HUES48 (cell line): ENCODE measurements at regions not wholly inside any gene's neighbourhood (a gene's known extent, or its start where the extent isn't known, plus 50 kb on each side); places are given as distances from the start of the nearest gene placed in this dataset.

Source experiments
- H3K27ac ChIP-seq: one replicate; pipeline ENCODE4 v1.7.0; 2013; ENCODE audit warnings: low read depth, low read length, inconsistent platforms
- H3K27me3 ChIP-seq: 2 replicates; pipeline ENCODE4 v1.6.1; 2013; ENCODE audit warnings: mild to moderate bottlenecking, low read length; ENCODE audit not compliant: control insufficient read depth, insufficient read depth
- H3K36me3 ChIP-seq: 2 replicates; pipeline ENCODE4 v1.6.1; 2013; ENCODE audit warnings: low read length; ENCODE audit not compliant: control insufficient read depth, insufficient read depth
- H3K4me1 ChIP-seq: 2 replicates; pipeline ENCODE4 v1.6.1; 2013; ENCODE audit warnings: mild to moderate bottlenecking, low read length; ENCODE audit not compliant: control insufficient read depth, insufficient read depth
- H3K4me3 ChIP-seq: 2 replicates; pipeline ENCODE4 v1.5.1; 2013; ENCODE audit warnings: mild to moderate bottlenecking, low read depth, low read length
- H3K9ac ChIP-seq: 2 replicates; pipeline ENCODE4 v1.6.1; 2013; ENCODE audit warnings: mild to moderate bottlenecking, low read depth, low read length, moderate library complexity
- H3K9me3 ChIP-seq: 2 replicates; pipeline ENCODE4 v1.6.1; 2013; ENCODE audit warnings: low read length; ENCODE audit not compliant: control insufficient read depth, insufficient read depth

DNA sequence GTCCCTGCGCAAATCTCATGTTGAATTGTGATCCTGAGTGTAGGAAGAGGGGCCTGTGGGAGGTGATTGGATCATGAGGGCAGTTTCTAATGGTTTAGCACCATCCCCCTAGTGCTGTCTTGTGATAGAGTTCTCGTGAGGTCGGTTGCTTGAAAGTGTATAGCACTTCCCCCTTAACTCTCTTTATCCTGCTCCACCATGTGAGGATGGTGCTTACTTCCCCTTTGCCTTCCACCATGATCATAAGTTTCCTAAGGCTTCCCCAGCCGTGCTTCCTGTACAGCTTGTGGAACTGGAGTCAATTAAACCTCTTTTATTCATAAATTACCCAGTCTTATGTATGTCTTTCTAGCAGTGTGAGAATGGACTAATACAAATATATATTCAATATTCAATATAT, 303.7 kb upstream of the SEL1L start:
- Histone ChIP-seq H3K36me3 (no peaks in the 10 kb centered on the region), H3K4me1 (no peaks in the 10 kb centered on the region), H3K27ac (no peak overlapping the region), H3K27me3 (no peaks in the 10 kb centered on the region), H3K9ac (no peak overlapping the region), H3K4me3 (no peak overlapping the region), H3K9me3 (peaks cover 17% of the 10 kb centered on the region; the same call in 1 of the 2 replicates)

DNA sequence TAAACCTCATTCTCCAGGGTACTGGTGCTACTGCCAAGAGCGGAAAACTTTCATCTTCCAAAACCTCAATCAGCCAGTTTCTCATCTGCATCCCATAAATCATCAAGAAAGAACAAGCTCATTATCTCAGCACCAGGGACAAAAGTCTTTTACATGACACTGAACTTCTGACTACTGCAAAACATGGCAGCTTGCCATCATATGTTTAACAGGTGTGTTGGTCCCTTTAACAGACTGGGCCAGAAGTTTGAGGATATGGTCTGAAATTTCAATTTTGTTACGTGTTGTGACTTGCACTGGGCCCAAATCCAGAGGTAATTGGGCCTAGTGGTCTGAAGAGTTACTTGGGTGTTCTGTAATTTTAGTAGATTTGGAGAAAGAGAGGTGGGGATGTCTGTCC, 305.4 kb upstream of the SEL1L start:
- Histone ChIP-seq H3K4me1 (no peaks in the 10 kb centered on the region), H3K36me3 (no peaks in the 10 kb centered on the region), H3K9ac (no peak overlapping the region), H3K27me3 (no peaks in the 10 kb centered on the region), H3K4me3 (no peak overlapping the region), H3K9me3 (peaks cover 17% of the 10 kb centered on the region; the same call in 1 of the 2 replicates), H3K27ac (no peak overlapping the region)

DNA sequence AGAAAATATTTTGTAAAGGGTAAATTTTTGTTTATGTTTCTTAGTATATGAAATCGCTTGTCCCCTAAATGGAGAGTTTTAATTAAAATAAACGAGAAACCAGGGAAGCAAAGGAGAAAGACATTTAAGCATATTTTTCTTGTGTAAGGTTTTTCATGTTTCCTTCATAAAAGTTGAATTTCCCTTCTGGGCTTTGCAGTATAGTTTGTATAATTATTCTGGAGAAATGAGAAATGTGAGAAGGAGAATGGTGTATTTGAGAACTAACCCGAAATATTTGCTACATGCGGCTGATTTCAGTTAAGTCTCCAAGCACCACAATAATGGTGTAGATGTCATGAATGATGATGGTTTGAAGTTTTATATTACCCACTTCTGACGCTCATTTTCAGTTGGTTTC, 307.7 kb upstream of the SEL1L start:
- Histone ChIP-seq H3K36me3 (no peaks in the 10 kb centered on the region), H3K27me3 (no peaks in the 10 kb centered on the region), H3K9ac (no peak overlapping the region), H3K27ac (no peak overlapping the region), H3K4me3 (no peak overlapping the region), H3K9me3 (peaks cover 10% of the 10 kb centered on the region), H3K4me1 (no peaks in the 10 kb centered on the region)

DNA sequence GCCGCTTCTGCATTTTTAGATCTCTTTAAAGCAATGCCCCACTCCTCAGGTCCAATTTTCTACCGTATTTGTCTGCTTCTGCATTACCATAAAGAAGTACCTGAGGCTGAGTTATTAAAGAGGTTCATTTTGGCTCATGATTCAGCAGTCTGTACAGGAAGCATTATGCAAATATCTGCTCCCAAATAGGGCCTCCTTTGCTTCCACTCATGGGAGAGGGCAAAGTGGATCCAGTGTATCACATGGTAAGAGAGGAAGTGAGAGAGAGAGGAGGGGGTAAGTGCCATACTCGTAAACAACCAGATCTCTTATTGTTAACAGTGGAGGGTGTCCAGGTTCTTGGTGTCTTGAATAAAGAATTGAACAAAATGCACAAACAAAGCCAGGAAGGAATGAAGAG, 316.1 kb upstream of the SEL1L start:
- no peak overlapping the region for H3K27ac ChIP-seq

DNA sequence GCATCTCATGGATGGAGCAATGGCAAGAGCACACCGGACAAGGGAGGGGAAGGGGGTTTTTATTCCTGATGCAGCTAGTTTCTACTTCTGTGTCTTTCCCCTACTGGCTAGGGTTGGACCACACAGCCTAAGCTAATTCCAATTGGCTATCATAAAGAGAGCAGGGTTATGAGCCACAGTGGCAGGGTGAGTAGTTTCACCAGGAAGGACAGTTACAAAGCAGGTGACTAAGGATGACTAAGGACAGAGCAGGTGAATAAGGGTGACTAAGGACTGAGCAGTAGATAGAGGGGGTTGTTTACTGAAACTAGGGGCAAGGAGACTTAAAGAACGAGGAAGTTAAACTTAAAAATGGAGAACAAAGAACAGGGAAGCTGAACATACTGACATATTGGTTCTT, 321.4 kb upstream of the SEL1L start:
- H3K4me3 ChIP-seq: no peak overlapping the region
- no peak overlapping the region for H3K27ac ChIP-seq
- peaks cover 25% of the 10 kb centered on the region for H3K9me3 ChIP-seq
- H3K9ac ChIP-seq: no peak overlapping the region
- no peaks in the 10 kb centered on the region for H3K4me1 ChIP-seq
- no peaks in the 10 kb centered on the region for H3K27me3 ChIP-seq
- no peaks in the 10 kb centered on the region for H3K36me3 ChIP-seq

More for the DNA sequence above, 316.1 kb upstream of the SEL1L start:
- Histone ChIP-seq H3K9me3 (peaks cover 18% of the 10 kb centered on the region), H3K9ac (no peak overlapping the region), H3K27me3 (no peaks in the 10 kb centered on the region), H3K36me3 (no peaks in the 10 kb centered on the region), H3K4me3 (no peak overlapping the region), H3K4me1 (no peaks in the 10 kb centered on the region)

DNA sequence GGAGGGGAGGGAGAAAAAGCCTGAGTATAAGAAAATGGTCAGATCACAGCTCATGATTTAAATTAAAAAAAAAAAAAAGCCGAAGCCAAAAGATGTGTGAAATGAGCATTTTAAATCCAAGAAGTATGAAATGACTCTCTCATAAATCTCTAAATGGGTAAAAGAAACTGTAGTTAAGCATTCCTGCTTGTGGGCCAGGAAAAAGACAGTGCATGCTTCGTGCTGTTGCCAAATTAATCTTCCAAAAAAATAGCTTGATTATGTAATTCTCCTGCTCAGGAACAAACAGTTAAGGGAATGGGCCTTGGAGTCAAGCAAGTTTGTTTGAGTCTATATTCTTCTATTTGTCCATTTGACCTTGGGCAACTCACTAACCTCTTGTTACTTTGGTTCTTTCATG, 325.4 kb upstream of the SEL1L start:
- Histone ChIP-seq H3K36me3 (no peaks in the 10 kb centered on the region), H3K27me3 (no peaks in the 10 kb centered on the region), H3K9me3 (peaks cover 24% of the 10 kb centered on the region), H3K9ac (no peak overlapping the region), H3K4me3 (no peak overlapping the region), H3K27ac (no peak overlapping the region), H3K4me1 (no peaks in the 10 kb centered on the region)

DNA sequence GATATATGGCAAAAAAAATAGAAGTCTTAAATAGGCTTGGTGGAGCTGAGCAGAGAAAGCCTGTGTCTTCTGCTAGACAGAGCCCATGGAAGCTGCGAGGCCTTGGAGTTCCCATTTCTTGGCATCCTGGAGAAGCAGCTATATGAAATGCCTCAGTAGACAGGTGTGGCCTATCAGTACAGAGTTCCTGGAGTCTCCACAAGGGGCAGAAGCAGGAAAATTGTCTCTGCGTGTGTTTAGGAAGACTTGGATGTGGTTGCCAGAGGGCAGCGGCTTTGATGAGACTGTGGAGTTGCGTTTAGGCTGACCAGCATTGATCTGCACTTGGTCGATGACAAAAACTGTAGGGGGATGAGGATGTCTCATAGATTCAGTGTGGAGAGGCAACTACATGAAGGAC, 334.5 kb upstream of the SEL1L start:
- Histone ChIP-seq H3K4me1 (peaks cover 7% of the 10 kb centered on the region; the same call in 1 of the 2 replicates), H3K9me3 (no peaks in the 10 kb centered on the region), H3K9ac (no peak overlapping the region), H3K36me3 (no peaks in the 10 kb centered on the region), H3K4me3 (no peak overlapping the region), H3K27ac (no peak overlapping the region), H3K27me3 (no peaks in the 10 kb centered on the region)

DNA sequence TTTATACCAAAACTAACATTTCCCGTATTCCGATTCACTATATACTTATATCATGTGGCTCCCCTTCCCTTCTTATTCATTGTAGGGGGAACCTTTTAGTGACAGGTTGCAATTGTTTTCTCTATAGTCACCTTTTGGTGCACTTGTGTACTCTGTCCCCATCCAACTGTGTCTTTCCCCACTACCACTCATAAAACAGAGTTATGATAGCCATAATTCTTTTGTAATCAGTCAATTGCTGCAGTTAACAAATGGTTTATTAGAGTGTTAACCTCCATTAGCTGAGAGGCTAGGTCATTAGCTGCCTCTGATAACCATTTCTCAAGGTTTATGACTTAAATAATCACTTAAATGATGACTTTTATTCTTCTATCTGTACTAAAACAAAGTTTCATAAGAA, 338.1 kb upstream of the SEL1L start:
- peaks cover under 1% of the 10 kb centered on the region; the same call in 1 of the 2 replicates for H3K4me1 ChIP-seq
- no peak overlapping the region for H3K4me3 ChIP-seq
- H3K36me3 ChIP-seq: no peaks in the 10 kb centered on the region
- H3K27ac ChIP-seq: no peak overlapping the region
- H3K27me3 ChIP-seq: no peaks in the 10 kb centered on the region
- peaks cover 17% of the 10 kb centered on the region for H3K9me3 ChIP-seq
- no peak overlapping the region for H3K9ac ChIP-seq

DNA sequence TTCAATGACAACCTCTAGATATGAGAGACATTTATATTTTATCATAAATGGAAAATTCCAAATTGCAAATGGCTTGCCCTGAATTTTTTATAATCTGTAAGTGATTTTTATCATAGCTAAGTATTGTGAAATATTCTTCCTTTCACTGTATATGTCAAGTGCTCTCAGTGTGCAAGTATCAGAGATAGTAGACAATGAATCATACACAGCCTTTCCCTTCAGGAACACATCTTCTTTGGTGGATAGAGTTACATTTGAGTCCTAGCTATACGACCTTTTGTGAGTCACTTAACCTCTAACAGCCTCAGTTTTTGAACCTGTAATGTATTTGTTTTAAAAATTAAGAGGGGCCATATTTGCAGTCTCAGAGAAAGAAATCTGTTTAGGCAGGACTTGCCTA, 350.7 kb upstream of the SEL1L start:
- Histone ChIP-seq H3K36me3 (no peaks in the 10 kb centered on the region), H3K27me3 (no peaks in the 10 kb centered on the region), H3K9me3 (no peaks in the 10 kb centered on the region), H3K9ac (no peak overlapping the region), H3K4me1 (no peaks in the 10 kb centered on the region), H3K4me3 (no peak overlapping the region), H3K27ac (no peak overlapping the region)

DNA sequence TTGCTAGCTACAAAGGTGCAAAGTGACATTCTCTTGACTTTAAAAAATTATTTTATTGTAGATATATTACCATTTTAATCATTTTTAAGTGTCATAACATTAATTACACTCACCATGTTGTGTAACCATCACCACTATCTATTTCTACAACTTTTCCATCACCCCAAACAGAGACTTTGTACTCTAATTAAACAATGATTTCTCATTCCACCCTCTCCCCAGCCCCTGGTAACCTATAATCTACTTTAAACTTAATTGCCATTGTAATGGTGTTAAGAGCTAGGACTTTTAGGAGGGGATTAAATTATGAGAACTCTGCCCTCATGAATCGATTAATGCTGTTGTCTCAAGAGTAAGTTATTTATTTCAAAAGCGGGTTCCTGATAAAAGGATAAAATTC, 352.9 kb upstream of the SEL1L start:
- H3K4me1 ChIP-seq: no peaks in the 10 kb centered on the region
- no peaks in the 10 kb centered on the region for H3K9me3 ChIP-seq
- no peaks in the 10 kb centered on the region for H3K27me3 ChIP-seq
- no peaks in the 10 kb centered on the region for H3K36me3 ChIP-seq
- H3K9ac ChIP-seq: no peak overlapping the region
- H3K4me3 ChIP-seq: no peak overlapping the region
- H3K27ac ChIP-seq: no peak overlapping the region

GRCh38 chr14:81889529-81889928, 355.9 kb upstream of the SEL1L start:
- no peaks in the 10 kb centered on the region for H3K27me3 ChIP-seq
- H3K9me3 ChIP-seq: no peaks in the 10 kb centered on the region
- H3K4me1 ChIP-seq: no peaks in the 10 kb centered on the region
- H3K9ac ChIP-seq: no peak overlapping the region
- no peaks in the 10 kb centered on the region for H3K36me3 ChIP-seq
- no peak overlapping the region for H3K4me3 ChIP-seq
- no peak overlapping the region for H3K27ac ChIP-seq

DNA sequence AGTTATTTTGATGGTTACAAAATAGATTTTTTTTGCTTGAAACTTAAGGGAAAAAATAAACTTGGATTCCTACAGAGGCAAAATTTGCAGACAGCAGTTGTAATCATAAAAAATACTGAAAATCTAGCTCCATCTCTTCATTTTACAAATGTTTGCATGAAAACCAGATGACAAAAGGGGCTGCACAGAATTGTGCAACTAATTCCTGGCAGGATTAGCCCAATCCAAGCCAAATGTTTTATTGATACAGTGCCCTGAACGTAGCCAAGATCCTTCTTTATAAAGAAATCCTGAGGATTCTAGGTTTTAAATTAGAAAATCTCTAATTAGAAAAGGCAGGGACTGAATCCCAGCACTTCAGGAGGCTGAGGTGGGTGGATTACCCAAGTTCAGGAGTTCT, 356.4 kb upstream of the SEL1L start:
- H3K27ac ChIP-seq: no peak overlapping the region
- no peaks in the 10 kb centered on the region for H3K36me3 ChIP-seq
- H3K4me1 ChIP-seq: no peaks in the 10 kb centered on the region
- no peaks in the 10 kb centered on the region for H3K27me3 ChIP-seq
- H3K4me3 ChIP-seq: no peak overlapping the region
- no peaks in the 10 kb centered on the region for H3K9me3 ChIP-seq
- no peak overlapping the region for H3K9ac ChIP-seq
